Keratinocyte (primary cell): ENCODE measurements at regions not wholly inside any gene's neighbourhood (a gene's known extent, or its start where the extent isn't known, plus 50 kb on each side); places are given as distances from the start of the nearest gene placed in this dataset.

Experiments used
- DNase-seq: peaks from one replicate; pipeline ENCODE4 v3.0.0-alpha.2; 2011; ENCODE audit warnings: low read depth, missing footprints, low spot score
- FAIRE-seq: peaks from 2 replicates; lab custom pipeline; 2011; peaks lifted over from hg19 to GRCh38; lab: Jason Lieb, UNC
- H2AFZ ChIP-seq: 2 replicates; pipeline ENCODE4 v1.6.0; 2012; ENCODE audit warnings: low read length, control low read depth, inconsistent platforms; ENCODE audit not compliant: control insufficient read depth
- H3K27ac ChIP-seq: 2 replicates; pipeline ENCODE4 v1.5.1; 2011; ENCODE audit warnings: low read length; ENCODE audit not compliant: control insufficient read depth, insufficient read depth
- H3K27me3 ChIP-seq: 3 replicates; pipeline ENCODE4 v1.6.0; 2011; ENCODE audit warnings: low read length; ENCODE audit not compliant: control insufficient read depth, insufficient read depth; ENCODE audit errors: extremely low read depth
- H3K36me3 ChIP-seq, 2 experiments: 2 replicates in 1 of 2; 3 replicates in 1 of 2; pipeline ENCODE4 v1.5.1; 2011; ENCODE audit warnings: low read length in 2 of 2, mild to moderate bottlenecking in 1 of 2; ENCODE audit not compliant: control insufficient read depth in 2 of 2, insufficient read depth in 2 of 2; ENCODE audit errors: extremely low read depth in 1 of 2
- H3K4me1 ChIP-seq: 3 replicates; pipeline ENCODE4 v1.5.1; 2011; ENCODE audit warnings: low read length; ENCODE audit not compliant: control insufficient read depth, insufficient read depth; ENCODE audit errors: extremely low read depth
- H3K4me2 ChIP-seq: 3 replicates; pipeline ENCODE4 v1.6.0; 2011; ENCODE audit warnings: low read depth, low read length; ENCODE audit not compliant: control insufficient read depth, insufficient read depth; ENCODE audit errors: extremely low read depth
- H3K4me3 ChIP-seq, 3 experiments: fragments of 200-600 bp in 1 of 3; sonication (generic) in 1 of 3; 2 replicates in 2 of 3; 3 replicates in 1 of 3; pipeline ENCODE4 v1.5.1; 2011 to 2016; ENCODE audit warnings: low read length in 3 of 3, mild to moderate bottlenecking in 3 of 3, control low read depth in 2 of 3, inconsistent platforms in 1 of 3, low read depth in 1 of 3, mixed read lengths in 1 of 3, mixed run types in 1 of 3, moderate library complexity in 1 of 3; ENCODE audit not compliant: control insufficient read depth in 2 of 3, insufficient read depth in 2 of 3; ENCODE audit errors: extremely low read depth in 1 of 3
- H3K79me2 ChIP-seq: 2 replicates; pipeline ENCODE4 v1.6.0; 2012; ENCODE audit warnings: low read length; ENCODE audit not compliant: control insufficient read depth, insufficient read depth
- H3K9ac ChIP-seq: 3 replicates; pipeline ENCODE4 v1.6.0; 2011; ENCODE audit warnings: low read length; ENCODE audit not compliant: control insufficient read depth, insufficient read depth; ENCODE audit errors: extremely low read depth
- H3K9me1 ChIP-seq: 3 replicates; pipeline ENCODE4 v1.6.0; 2011; ENCODE audit warnings: low read length; ENCODE audit not compliant: control insufficient read depth, insufficient read depth; ENCODE audit errors: extremely low read depth
- H3K9me3 ChIP-seq: 2 replicates; pipeline ENCODE4 v1.5.1; 2012; ENCODE audit warnings: low read depth, low read length; ENCODE audit not compliant: control insufficient read depth
- H4K20me1 ChIP-seq: 3 replicates; pipeline ENCODE4 v1.6.0; 2011; ENCODE audit warnings: low read length; ENCODE audit not compliant: control insufficient read depth, insufficient read depth; ENCODE audit errors: extremely low read depth
- EZH2 ChIP-seq: IDR thresholded peaks from one replicate; pipeline ENCODE4 v1.6.1; 2012; ENCODE audit warnings: inconsistent platforms, mild to moderate bottlenecking, low read length, moderate library complexity
- dilution Hi-C: fragments of 300-500 bp; cut with MboI; formaldehyde crosslinking; loops from one replicate; pipeline ENCODE4 v1.7.0; 2020; ENCODE audit warnings: low sequenced_read_pairs; ENCODE audit not compliant: extremely low pct_ligation_motif_present
- TF ChIP-seq, protein P1 (sequence below), 3 experiments: IDR thresholded peaks in 1 of 3; conservative IDR thresholded peaks in 1 of 3; optimal IDR thresholded peaks in 1 of 3; 2 replicates in 2 of 3; 3 replicates in 1 of 3; pipeline versions ENCODE3 to v1.5.1; 2011; ENCODE audit warnings: low read length in 3 of 3, mild to moderate bottlenecking in 3 of 3, moderate library complexity in 2 of 3, control low read depth in 1 of 3, inconsistent platforms in 1 of 3; ENCODE audit not compliant: insufficient read depth in 2 of 3; ENCODE audit errors: extremely low read depth in 1 of 3

DNA sequence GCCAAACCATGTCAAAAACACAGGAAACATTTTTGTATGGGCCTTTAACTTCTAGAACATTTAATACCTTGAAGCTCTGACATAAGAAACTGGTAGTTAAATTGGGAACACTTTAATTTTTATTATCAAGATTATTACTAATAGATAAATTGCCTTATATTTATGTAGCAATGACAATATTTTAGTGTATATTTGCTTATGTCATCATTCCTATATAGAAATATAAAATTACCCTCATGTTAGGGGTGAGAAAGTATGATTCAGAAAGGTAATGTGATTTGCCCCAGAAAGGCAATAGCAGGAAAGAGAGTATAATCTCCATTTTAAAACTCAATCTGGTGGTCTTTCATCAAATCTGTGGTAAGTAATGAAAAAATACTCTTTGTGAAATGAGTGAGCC lies 147.4 kb downstream of the IL15 start:
- Histone ChIP-seq H3K9ac (no peak overlapping the region), H3K27ac (no peak overlapping the region), H3K4me2 (no peak overlapping the region), H3K4me3 (no peak overlapping the region), H3K9me1 (no peaks in the 10 kb centered on the region), H3K4me1 (no peaks in the 10 kb centered on the region), H3K79me2 (no peaks in the 10 kb centered on the region), H3K27me3 (no peaks in the 10 kb centered on the region), H2AFZ (no peak overlapping the region), H3K9me3 (no peaks in the 10 kb centered on the region), H3K36me3 (no peaks in the 10 kb centered on the region), H4K20me1 (no peaks in the 10 kb centered on the region)
- no peak for TF ChIP-seq EZH2
- TF ChIP-seq, protein P1, sequence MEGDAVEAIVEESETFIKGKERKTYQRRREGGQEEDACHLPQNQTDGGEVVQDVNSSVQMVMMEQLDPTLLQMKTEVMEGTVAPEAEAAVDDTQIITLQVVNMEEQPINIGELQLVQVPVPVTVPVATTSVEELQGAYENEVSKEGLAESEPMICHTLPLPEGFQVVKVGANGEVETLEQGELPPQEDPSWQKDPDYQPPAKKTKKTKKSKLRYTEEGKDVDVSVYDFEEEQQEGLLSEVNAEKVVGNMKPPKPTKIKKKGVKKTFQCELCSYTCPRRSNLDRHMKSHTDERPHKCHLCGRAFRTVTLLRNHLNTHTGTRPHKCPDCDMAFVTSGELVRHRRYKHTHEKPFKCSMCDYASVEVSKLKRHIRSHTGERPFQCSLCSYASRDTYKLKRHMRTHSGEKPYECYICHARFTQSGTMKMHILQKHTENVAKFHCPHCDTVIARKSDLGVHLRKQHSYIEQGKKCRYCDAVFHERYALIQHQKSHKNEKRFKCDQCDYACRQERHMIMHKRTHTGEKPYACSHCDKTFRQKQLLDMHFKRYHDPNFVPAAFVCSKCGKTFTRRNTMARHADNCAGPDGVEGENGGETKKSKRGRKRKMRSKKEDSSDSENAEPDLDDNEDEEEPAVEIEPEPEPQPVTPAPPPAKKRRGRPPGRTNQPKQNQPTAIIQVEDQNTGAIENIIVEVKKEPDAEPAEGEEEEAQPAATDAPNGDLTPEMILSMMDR (optimal IDR thresholded peaks at IDR 0.05 in 1 of 3, IDR thresholded peaks at IDR 0.05 in 1 of 3, conservative IDR thresholded peaks at IDR 0.05 in 1 of 3; ENCODE audit: extremely low read depth in 1 of 3, insufficient read depth in 2 of 3, low read length in 3 of 3): no peak
- FAIRE-seq (no peak), DNase-seq (no peak)
- dilution Hi-C loops: no loop called here

DNA sequence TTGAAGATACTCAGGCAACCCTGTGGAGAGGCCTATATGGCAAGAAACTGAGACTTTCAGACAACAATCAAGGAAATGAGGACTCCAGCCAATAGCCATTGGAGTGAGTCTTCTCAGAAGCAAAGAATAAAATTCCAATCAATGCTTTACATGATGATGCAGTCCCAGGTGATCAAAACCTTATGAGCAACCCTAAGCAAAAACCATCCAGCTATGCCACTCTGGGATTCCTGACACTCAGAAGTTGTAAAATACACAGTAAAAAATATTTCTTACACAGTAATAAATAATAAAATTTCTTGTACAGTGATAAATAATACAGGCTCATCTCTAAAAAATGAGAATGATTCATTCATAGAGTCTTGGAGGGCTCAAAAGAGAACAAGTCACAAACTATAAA lies 150.6 kb downstream of the IL15 start:
- TF ChIP-seq, protein P1 (optimal IDR thresholded peaks at IDR 0.05 in 1 of 3, IDR thresholded peaks at IDR 0.05 in 1 of 3, conservative IDR thresholded peaks at IDR 0.05 in 1 of 3; ENCODE audit: extremely low read depth in 1 of 3, insufficient read depth in 2 of 3, low read length in 3 of 3): no peak
- no peak for TF ChIP-seq EZH2
- DNase-seq (no peak), FAIRE-seq (no peak)
- no peaks in the 10 kb centered on the region for H3K27me3 ChIP-seq
- H3K36me3 ChIP-seq: no peaks in the 10 kb centered on the region
- H3K4me3 ChIP-seq: no peak overlapping the region
- H3K4me2 ChIP-seq: no peak overlapping the region
- no peak overlapping the region for H3K9ac ChIP-seq
- H3K4me1 ChIP-seq: no peaks in the 10 kb centered on the region
- H3K79me2 ChIP-seq: no peaks in the 10 kb centered on the region
- no peaks in the 10 kb centered on the region for H4K20me1 ChIP-seq
- dilution Hi-C loops: no loop called here
- H2AFZ ChIP-seq: no peak overlapping the region
- H3K9me1 ChIP-seq: no peaks in the 10 kb centered on the region
- H3K9me3 ChIP-seq: no peaks in the 10 kb centered on the region
- H3K27ac ChIP-seq: no peak overlapping the region
